Thoracic aorta (tissue), 2 donors: ENCODE measurements at regions not wholly inside any gene's neighbourhood (a gene's known extent, or its start where the extent isn't known, plus 50 kb on each side); places are given as distances from the start of the nearest gene placed in this dataset.

ENCODE experiments used
- ATAC-seq: fragments of 150-250 bp; one replicate; pipeline ENCODE4 v1.8.0; 2017; ENCODE audit warnings: low read depth; ENCODE audit not compliant: insufficient number of reproducible peaks, low FRiP score
- DNase-seq: peaks from one replicate; pipeline ENCODE4 v3.0.0-alpha.2; 2020; ENCODE audit warnings: low spot score
- H3K27ac ChIP-seq, 2 donors: fragments of 200-600 bp; sonication (generic); 1 replicate in 1 of 2; 2 replicates in 1 of 2; pipeline ENCODE4 v1.5.1; 2016; ENCODE audit warnings: mild to moderate bottlenecking in 2 of 2, moderate library complexity in 2 of 2
- H3K27me3 ChIP-seq: fragments of 200-600 bp; sonication (generic); replicated peaks from 2 replicates; pipeline ENCODE4 v1.6.0; 2016; ENCODE audit warnings: mild to moderate bottlenecking; ENCODE audit not compliant: insufficient read depth
- H3K36me3 ChIP-seq: fragments of 200-600 bp; sonication (generic); one replicate; pipeline ENCODE4 v1.5.1; 2016
- H3K4me1 ChIP-seq, 2 donors: fragments of 200-600 bp; sonication (generic); 1 replicate in 1 of 2; 2 replicates in 1 of 2; pipeline versions ENCODE4 v1.5.1 to v1.6.0; 2016; ENCODE audit warnings: low read depth in 2 of 2, mild to moderate bottlenecking in 1 of 2; ENCODE audit not compliant: control insufficient read depth in 1 of 2
- H3K4me3 ChIP-seq: fragments of 200-600 bp; sonication (generic); 2 replicates; pipeline ENCODE4 v1.5.1; 2016; ENCODE audit warnings: mild to moderate bottlenecking
- H3K9me3 ChIP-seq: fragments of 200-600 bp; sonication (generic); 2 replicates; pipeline ENCODE4 v1.5.1; 2016
- CTCF ChIP-seq: fragments of 200-600 bp; sonication (generic); IDR thresholded peaks from one replicate; pipeline ENCODE4 v1.5.1; 2019; ENCODE audit warnings: antibody characterized with exemption

DNA sequence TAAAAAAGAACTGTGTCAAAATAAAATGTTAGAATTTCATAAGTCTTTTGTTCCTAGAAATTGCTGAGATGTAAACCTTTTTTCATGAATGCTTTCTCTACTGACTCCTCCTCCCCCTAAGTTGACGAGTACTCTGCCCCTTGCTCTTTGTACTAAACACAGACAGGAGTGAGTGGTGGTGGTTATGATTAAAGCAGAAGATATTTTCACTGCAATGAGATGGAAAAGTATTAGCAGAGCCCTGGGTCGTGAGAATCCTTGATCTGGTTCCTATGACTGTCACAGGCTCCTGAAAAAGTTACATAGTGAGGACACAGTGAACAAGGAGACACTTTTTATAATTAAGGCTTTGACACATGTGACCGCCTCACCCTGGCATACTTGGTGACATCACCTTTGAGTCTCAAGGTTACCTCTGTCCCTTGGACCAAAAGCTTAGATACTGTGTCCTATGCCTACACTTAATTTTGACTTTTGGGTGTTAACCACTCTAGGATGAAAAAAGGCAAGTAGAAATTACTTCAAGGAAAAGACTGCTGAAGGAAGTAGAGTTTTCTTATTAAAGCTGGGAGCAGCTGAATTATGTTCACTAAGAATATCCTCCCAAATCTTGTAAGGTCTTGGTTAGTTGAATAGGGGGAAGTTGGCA lies 130.4 kb upstream of the LYSMD4 start:
- DNase-seq (no peak), ATAC-seq (no peak)
- no peaks in the 10 kb centered on the region for H3K36me3 ChIP-seq
- TF ChIP-seq CTCF = no peak
- no peak overlapping the region for H3K4me3 ChIP-seq
- H3K9me3 ChIP-seq = no peaks in the 10 kb centered on the region
- no peak overlapping the region for H3K27ac ChIP-seq
- H3K4me1 ChIP-seq = no peaks in the 10 kb centered on the region
- no peaks in the 10 kb centered on the region for H3K27me3 ChIP-seq

DNA sequence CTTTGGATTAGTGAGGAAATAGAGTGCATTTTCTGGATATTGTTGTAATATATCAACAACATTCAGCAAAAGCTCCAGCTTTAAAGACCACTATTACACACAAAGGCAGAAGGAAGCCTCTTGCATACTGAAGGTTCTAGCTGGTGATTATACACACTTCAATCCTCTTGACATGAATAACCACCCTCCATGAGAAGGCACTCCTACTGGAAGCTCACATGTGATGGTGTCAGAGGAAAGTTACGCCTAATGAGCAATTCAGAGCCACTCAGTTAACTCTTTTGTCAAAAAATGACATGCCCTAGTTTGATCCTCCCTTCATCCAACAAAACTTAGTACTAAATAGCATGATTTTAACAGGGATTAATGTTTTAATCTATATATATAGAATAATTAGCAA lies 124.6 kb upstream of the LYSMD4 start:
- DNase-seq (no peak), ATAC-seq (no peak)
- Histone ChIP-seq H3K27me3 (no peaks in the 10 kb centered on the region), H3K9me3 (no peaks in the 10 kb centered on the region), H3K36me3 (no peaks in the 10 kb centered on the region), H3K4me3 (no peak overlapping the region), H3K4me1 (no peaks in the 10 kb centered on the region), H3K27ac (no peak overlapping the region)
- no peak for TF ChIP-seq CTCF

DNA sequence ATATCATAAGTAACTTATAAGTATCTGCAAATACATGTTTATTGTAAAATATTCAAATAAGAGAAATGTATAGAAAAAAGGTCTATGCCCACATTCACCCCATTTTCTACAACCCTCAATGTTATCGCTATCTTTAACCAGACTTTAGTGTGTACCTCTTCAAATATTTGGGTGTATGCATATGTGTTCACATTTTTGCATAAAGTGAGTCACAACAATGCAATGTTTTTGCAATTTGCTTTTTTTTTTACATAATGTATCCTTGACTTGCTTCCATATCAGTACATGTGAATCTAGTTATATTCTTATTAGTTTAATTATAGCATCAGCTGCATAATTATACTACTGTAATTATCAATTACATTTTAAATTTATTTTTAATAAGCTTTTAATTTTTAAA lies 117.3 kb upstream of the LYSMD4 start:
- ATAC-seq (no peak), DNase-seq (no peak)
- Histone ChIP-seq H3K27me3 (no peaks in the 10 kb centered on the region), H3K4me3 (no peak overlapping the region), H3K9me3 (no peaks in the 10 kb centered on the region), H3K27ac (no peak overlapping the region), H3K4me1 (no peaks in the 10 kb centered on the region), H3K36me3 (no peaks in the 10 kb centered on the region)
- no peak for TF ChIP-seq CTCF

DNA sequence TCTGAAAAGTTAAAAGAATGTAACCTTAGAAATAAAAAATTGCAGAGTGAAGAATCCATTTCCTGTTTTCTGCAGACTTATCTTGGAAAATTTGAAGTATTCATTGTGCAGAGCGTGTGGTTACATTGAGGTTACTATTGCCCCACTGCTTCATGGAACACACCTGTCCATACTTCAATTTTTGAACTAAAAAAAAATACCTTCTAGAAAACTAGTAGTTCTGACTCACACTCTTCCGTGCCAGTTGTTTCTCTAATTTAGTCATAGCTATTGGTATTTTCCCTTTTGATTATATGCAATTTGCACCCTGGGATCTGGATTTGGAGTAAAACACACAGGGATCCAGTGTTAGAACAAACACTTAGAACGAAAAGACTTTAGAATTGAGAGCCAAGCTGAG lies 111.8 kb upstream of the LYSMD4 start:
- no peak for DNase-seq
- H3K36me3 ChIP-seq = no peaks in the 10 kb centered on the region
- H3K27ac ChIP-seq = no peak overlapping the region
- no peak overlapping the region for H3K4me3 ChIP-seq
- H3K4me1 ChIP-seq = no peaks in the 10 kb centered on the region
- no peak for TF ChIP-seq CTCF
- no peaks in the 10 kb centered on the region for H3K27me3 ChIP-seq
- ATAC-seq = no peak
- H3K9me3 ChIP-seq = no peaks in the 10 kb centered on the region

DNA sequence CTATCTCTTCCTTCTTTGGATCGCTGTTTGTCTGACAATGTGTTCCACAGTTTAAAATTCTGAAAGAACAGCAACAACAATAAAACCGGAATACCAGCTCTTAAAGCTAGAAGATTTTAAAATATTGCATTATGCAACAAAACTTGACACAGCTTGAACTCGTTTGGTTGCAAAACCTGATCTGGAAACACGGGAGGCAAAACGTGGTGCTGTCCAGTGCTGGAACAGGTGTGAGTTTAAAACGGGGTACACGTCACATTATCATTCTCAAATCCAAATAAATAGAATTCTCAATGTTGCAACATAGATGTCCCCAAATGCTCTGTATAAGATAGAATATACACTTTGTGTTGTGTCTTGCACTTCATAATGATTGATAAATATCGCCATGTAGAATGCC lies 110.9 kb upstream of the LYSMD4 start:
- ATAC-seq (no peak), DNase-seq (no peak)
- H3K27ac ChIP-seq = no peak overlapping the region
- no peaks in the 10 kb centered on the region for H3K9me3 ChIP-seq
- H3K4me1 ChIP-seq = no peaks in the 10 kb centered on the region
- TF ChIP-seq CTCF = no peak
- no peaks in the 10 kb centered on the region for H3K27me3 ChIP-seq
- no peaks in the 10 kb centered on the region for H3K36me3 ChIP-seq
- no peak overlapping the region for H3K4me3 ChIP-seq
